Body of pancreas (tissue), 4 donors: ENCODE measurements at regions not wholly inside any gene's neighbourhood (a gene's known extent, or its start where the extent isn't known, plus 50 kb on each side); places are given as distances from the start of the nearest gene placed in this dataset.
"Not testable (repeated sequence)": the region's sequence is repeated elsewhere in the genome, so short reads cannot be mapped to it uniquely, and the experiment has no call there.

Experiments
- ATAC-seq: fragments of 150-250 bp; one replicate; pipeline ENCODE4 v1.9.1; 2016
- DNase-seq, 4 donors: peaks; one replicate each; pipeline ENCODE4 v3.0.0-alpha.2; 2019
- H3K27ac ChIP-seq, 4 donors: fragments of 200-600 bp; sonication (generic); 1 replicate in 3 of 4; 2 replicates in 1 of 4; pipeline versions ENCODE4 v1.5.1 to v1.6.1; 2016 to 2019; ENCODE audit warnings: mild to moderate bottlenecking in 1 of 4, mixed read lengths in 1 of 4, moderate library complexity in 1 of 4
- H3K27me3 ChIP-seq, 2 donors: fragments of 200-600 bp; sonication (generic); one replicate each; pipeline ENCODE4 v1.6.0; 2016; ENCODE audit warnings: mild to moderate bottlenecking in 1 of 2
- H3K36me3 ChIP-seq, 2 donors: fragments of 200-600 bp; sonication (generic); replicated peaks in 1 of 2; 2 replicates each; pipeline ENCODE4 v1.5.1; 2016; ENCODE audit warnings: low read depth in 2 of 2; ENCODE audit not compliant: insufficient read depth in 1 of 2
- H3K4me1 ChIP-seq: fragments of 200-600 bp; sonication (generic); one replicate; pipeline ENCODE4 v1.6.0; 2016
- H3K4me3 ChIP-seq, 2 donors: fragments of 200-600 bp; sonication (generic); 1 replicate in 1 of 2; 2 replicates in 1 of 2; pipeline ENCODE4 v1.5.1; 2016 to 2019
- H3K9me3 ChIP-seq, 3 donors: fragments of 200-600 bp; sonication (generic); 1 replicate in 2 of 3; 2 replicates in 1 of 3; pipeline ENCODE4 v1.5.1; 2016
- CTCF ChIP-seq, 7 experiments: fragments of 450-650 bp in 4 of 7; fragments of 200-600 bp in 3 of 7; sonication (generic) in 3 of 7; IDR thresholded peaks; one replicate each; pipeline ENCODE4 v1.5.1; 2016 to 2019; ENCODE audit warnings: antibody characterized with exemption in 7 of 7
- POLR2A ChIP-seq, 3 donors: fragments of 450-650 bp; IDR thresholded peaks; one replicate each; pipeline ENCODE4 v1.6.1; 2016; ENCODE audit warnings: antibody characterized with exemption in 3 of 3, mild to moderate bottlenecking in 2 of 3
- WGBS, 2 donors: methylation state at CpG; one replicate each; pipeline ENCODE4 v1.1.5; 2017; 5-methylcytosine and 5-hydroxymethylcytosine counted together
- intact Hi-C: fragments of 100-400 bp; cut with DNase I; formaldehyde crosslinking; loops from one replicate; pipeline ENCODE4 v1.15.1; 2023

- intact Hi-C loops, result no loop called here
- H3K4me3 ChIP-seq, result no peak overlapping the region
- DNase-seq (no peak), ATAC-seq (no peak)
- H3K27ac ChIP-seq, result no peak overlapping the region
- no peaks in the 10 kb centered on the region for H3K27me3 ChIP-seq
- WGBS, 2 donors, result 92% methylated on average over 5 of the region's 5 CpGs
- H3K4me1 ChIP-seq, result no peaks in the 10 kb centered on the region
- H3K36me3 ChIP-seq, result no peaks in the 10 kb centered on the region
- TF ChIP-seq POLR2A (IDR thresholded peaks at IDR 0.05) (no peak), CTCF (IDR thresholded peaks at IDR 0.05) (no peak)
- no peaks in the 10 kb centered on the region for H3K9me3 ChIP-seq
These were observed 65.1 kb upstream of the TBL1XR1 start for GRCh38 chr3:177262396-177262795.

- H3K27ac ChIP-seq, result no peak overlapping the region
These were observed 66.5 kb upstream of the TBL1XR1 start for GRCh38 chr3:177263615-177264368.

GRCh38 chr3:177271811-177272501, 74.7 kb upstream of the TBL1XR1 start:
- H3K36me3 ChIP-seq, H3K27me3 ChIP-seq, H3K4me3 ChIP-seq, ATAC-seq, H3K4me1 ChIP-seq, intact Hi-C loops, H3K27ac ChIP-seq, H3K9me3 ChIP-seq, DNase-seq: not testable (repeated sequence)
- 97% methylated on average over 10 to 32 of the region's 36 CpGs for WGBS, 2 donors

More at GRCh38 chr3:177263615-177264368, 66.5 kb upstream of the TBL1XR1 start:
- 58 to 79% methylated on average over 8 of the region's 8 CpGs for WGBS, 2 donors
- no peaks in the 10 kb centered on the region for H3K4me1 ChIP-seq
- no peaks in the 10 kb centered on the region for H3K9me3 ChIP-seq
- no peak for DNase-seq
- no peaks in the 10 kb centered on the region for H3K36me3 ChIP-seq
- no peak overlapping the region for H3K4me3 ChIP-seq
- TF ChIP-seq CTCF (IDR thresholded peaks at IDR 0.05) (no peak), POLR2A (IDR thresholded peaks at IDR 0.05) (no peak)
- no peak for ATAC-seq
- no peaks in the 10 kb centered on the region for H3K27me3 ChIP-seq
- intact Hi-C loops, result no loop called here

- no peaks in the 10 kb centered on the region for H3K9me3 ChIP-seq
- intact Hi-C loops, result no loop called here
- no peaks in the 10 kb centered on the region for H3K36me3 ChIP-seq
- H3K27ac ChIP-seq, result no peak overlapping the region
- no peak for ATAC-seq
- DNase-seq, result no peak
- H3K4me1 ChIP-seq, result no peaks in the 10 kb centered on the region
- TF ChIP-seq CTCF (IDR thresholded peaks at IDR 0.05), result no peak
- TF ChIP-seq POLR2A (IDR thresholded peaks at IDR 0.05), result no peak
- no peak overlapping the region for H3K4me3 ChIP-seq
- no peaks in the 10 kb centered on the region for H3K27me3 ChIP-seq
These were observed 80.7 kb upstream of the TBL1XR1 start for GRCh38 chr3:177278016-177278415.

GRCh38 chr3:177279118-177279815, 82.0 kb upstream of the TBL1XR1 start:
- intact Hi-C loops, result no loop called here
- Histone ChIP-seq H3K27me3 (no peaks in the 10 kb centered on the region), H3K36me3 (no peaks in the 10 kb centered on the region), H3K4me1 (no peaks in the 10 kb centered on the region), H3K4me3 (no peak overlapping the region), H3K27ac (no peak overlapping the region), H3K9me3 (no peaks in the 10 kb centered on the region)
- DNase-seq (no peak), ATAC-seq (no peak)
- WGBS, 2 donors, result 53 to 61% methylated on average over 7 of the region's 7 CpGs
- no peak for TF ChIP-seq CTCF (IDR thresholded peaks at IDR 0.05)
- no peak for TF ChIP-seq POLR2A (IDR thresholded peaks at IDR 0.05)
